ENCODE measurements at regions not wholly inside any gene's neighbourhood (a gene's known extent, or its start where the extent isn't known, plus 50 kb on each side); places are given as distances from the start of the nearest gene placed in this dataset.

DNA sequence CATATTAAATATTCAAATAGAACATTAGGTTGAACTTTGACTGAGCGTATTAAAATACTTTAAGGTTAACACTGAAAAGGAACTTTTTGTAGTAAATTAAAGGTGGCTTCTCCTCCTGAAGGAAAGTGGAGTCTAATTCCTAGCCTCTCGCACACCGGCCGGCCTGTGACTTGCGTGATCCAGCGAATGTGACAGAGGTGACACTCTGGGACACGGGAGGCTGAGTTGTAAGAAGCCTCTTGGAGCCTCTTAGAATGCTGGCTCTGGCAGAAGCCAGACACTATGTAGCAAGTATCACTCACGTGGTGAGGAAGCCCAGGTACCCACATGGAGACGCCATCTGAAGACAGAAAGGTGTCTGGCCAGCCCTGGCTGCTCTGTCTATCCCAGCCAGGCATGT is 64.9 kb upstream of the NSMCE3 start:
- no peak overlapping the region for H3K27ac ChIP-seq
- H3K27me3 ChIP-seq (ENCODE audit: insufficient read depth, low read depth) = no peaks in the 10 kb centered on the region
- no peaks in the 10 kb centered on the region for H3K79me2 ChIP-seq (ENCODE audit: insufficient read depth, low read depth)
- no peak overlapping the region for H3K4me2 ChIP-seq
- H3K4me1 ChIP-seq (ENCODE audit: low read depth, poor library complexity, severe bottlenecking) = peaks cover 8% of the 10 kb centered on the region
- no peaks in the 10 kb centered on the region for H4K20me1 ChIP-seq (ENCODE audit: insufficient read depth)
- TF ChIP-seq, protein P1, sequence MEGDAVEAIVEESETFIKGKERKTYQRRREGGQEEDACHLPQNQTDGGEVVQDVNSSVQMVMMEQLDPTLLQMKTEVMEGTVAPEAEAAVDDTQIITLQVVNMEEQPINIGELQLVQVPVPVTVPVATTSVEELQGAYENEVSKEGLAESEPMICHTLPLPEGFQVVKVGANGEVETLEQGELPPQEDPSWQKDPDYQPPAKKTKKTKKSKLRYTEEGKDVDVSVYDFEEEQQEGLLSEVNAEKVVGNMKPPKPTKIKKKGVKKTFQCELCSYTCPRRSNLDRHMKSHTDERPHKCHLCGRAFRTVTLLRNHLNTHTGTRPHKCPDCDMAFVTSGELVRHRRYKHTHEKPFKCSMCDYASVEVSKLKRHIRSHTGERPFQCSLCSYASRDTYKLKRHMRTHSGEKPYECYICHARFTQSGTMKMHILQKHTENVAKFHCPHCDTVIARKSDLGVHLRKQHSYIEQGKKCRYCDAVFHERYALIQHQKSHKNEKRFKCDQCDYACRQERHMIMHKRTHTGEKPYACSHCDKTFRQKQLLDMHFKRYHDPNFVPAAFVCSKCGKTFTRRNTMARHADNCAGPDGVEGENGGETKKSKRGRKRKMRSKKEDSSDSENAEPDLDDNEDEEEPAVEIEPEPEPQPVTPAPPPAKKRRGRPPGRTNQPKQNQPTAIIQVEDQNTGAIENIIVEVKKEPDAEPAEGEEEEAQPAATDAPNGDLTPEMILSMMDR (conservative IDR thresholded peaks at IDR 0.05; ENCODE audit: low read depth, low read length) = no peak
- no peaks in the 10 kb centered on the region for H3K36me3 ChIP-seq (ENCODE audit: insufficient read depth)
- H3K9ac ChIP-seq = no peak overlapping the region
- no peak overlapping the region for H2AFZ ChIP-seq (ENCODE audit: low read depth)
- no peak overlapping the region for H3K4me3 ChIP-seq (IDR thresholded peaks at IDR 0.05; ENCODE audit: insufficient read depth, low read depth, low read length)

DNA sequence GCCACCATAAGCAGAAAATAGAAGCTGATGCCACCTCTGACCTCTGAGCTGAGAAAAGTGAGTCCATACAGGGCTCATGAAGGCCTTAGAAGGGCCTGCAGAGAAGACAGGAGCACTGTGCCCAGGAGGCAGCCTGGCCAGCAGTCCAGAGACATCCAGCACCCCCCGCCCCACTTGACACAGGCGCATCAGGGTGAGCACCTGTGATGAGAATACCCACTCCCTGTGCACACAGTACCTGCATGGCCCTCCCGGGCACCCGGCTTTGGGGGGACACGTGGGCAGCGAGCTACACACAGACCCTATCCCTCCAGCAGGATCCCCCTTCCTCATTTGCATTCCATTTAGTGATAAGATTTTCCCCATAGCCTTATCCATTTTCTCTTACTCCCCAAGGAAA is 63.6 kb upstream of the NSMCE3 start:
- H3K4me1 ChIP-seq (ENCODE audit: low read depth, poor library complexity, severe bottlenecking) = peaks cover 8% of the 10 kb centered on the region
- no peaks in the 10 kb centered on the region for H3K27me3 ChIP-seq (ENCODE audit: insufficient read depth, low read depth)
- H3K9ac ChIP-seq = no peak overlapping the region
- H2AFZ ChIP-seq (ENCODE audit: low read depth) = no peak overlapping the region
- H3K4me2 ChIP-seq = no peak overlapping the region
- no peaks in the 10 kb centered on the region for H3K36me3 ChIP-seq (ENCODE audit: insufficient read depth)
- no peaks in the 10 kb centered on the region for H3K79me2 ChIP-seq (ENCODE audit: insufficient read depth, low read depth)
- H3K4me3 ChIP-seq (IDR thresholded peaks at IDR 0.05; ENCODE audit: insufficient read depth, low read depth, low read length) = no peak overlapping the region
- no peak overlapping the region for H3K27ac ChIP-seq
- TF ChIP-seq, protein P1 (conservative IDR thresholded peaks at IDR 0.05; ENCODE audit: low read depth, low read length) = no peak
- H4K20me1 ChIP-seq (ENCODE audit: insufficient read depth) = no peaks in the 10 kb centered on the region

DNA sequence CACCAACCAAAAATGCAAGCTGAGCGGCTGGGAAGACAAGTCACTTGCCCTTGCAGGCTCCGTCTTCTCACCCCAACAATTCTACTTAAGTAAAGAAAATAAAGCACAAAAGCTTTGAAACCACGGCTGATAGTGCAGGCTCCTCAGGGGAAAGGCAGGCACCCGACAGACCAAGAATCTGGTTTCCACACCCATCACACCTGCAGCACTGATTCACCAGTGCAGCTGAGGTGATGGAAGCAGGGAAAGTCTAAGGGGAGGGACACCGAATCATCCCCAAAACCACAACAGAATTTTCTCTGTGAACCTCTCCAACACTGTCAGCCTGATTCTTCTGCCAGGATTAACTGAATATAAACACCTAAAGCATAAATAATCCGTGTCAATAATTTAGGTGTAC is 62.0 kb upstream of the NSMCE3 start:
- Histone ChIP-seq H3K4me2 (no peak overlapping the region), H3K27me3 (ENCODE audit: insufficient read depth, low read depth) (no peaks in the 10 kb centered on the region)

DNA sequence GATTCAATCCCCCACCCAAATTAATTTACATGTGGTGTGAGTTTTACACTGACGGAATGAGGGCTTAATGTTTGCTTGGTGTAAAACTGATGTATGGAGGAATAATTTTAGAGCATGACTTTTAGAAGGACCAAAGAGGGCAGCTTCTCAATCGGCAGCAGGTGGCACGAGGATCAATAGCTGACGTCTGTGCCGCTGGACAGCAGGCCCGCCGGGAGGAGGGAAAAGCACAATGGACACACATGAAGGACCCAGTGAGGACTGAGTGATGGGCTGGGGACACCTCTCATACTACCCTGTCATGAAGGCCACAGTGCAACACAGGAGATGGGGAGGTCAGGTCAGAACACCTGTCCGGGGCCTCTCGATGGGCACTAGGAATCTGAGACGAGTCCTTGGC is 61.4 kb upstream of the NSMCE3 start:
- TF ChIP-seq, protein P1 (conservative IDR thresholded peaks at IDR 0.05; ENCODE audit: low read depth, low read length) = no peak
- no peaks in the 10 kb centered on the region for H4K20me1 ChIP-seq (ENCODE audit: insufficient read depth)
- H3K9ac ChIP-seq = no peak overlapping the region
- H3K4me1 ChIP-seq (ENCODE audit: low read depth, poor library complexity, severe bottlenecking) = peaks cover 8% of the 10 kb centered on the region
- H3K27me3 ChIP-seq (ENCODE audit: insufficient read depth, low read depth) = no peaks in the 10 kb centered on the region
- H3K36me3 ChIP-seq (ENCODE audit: insufficient read depth) = no peaks in the 10 kb centered on the region
- H3K79me2 ChIP-seq (ENCODE audit: insufficient read depth, low read depth) = no peaks in the 10 kb centered on the region
- no peak overlapping the region for H2AFZ ChIP-seq (ENCODE audit: low read depth)
- no peak overlapping the region for H3K27ac ChIP-seq
- H3K4me2 ChIP-seq = no peak overlapping the region
- no peak overlapping the region for H3K4me3 ChIP-seq (IDR thresholded peaks at IDR 0.05; ENCODE audit: insufficient read depth, low read depth, low read length)

More for the DNA sequence above, 62.0 kb upstream of the NSMCE3 start:
- Histone ChIP-seq H3K79me2 (ENCODE audit: insufficient read depth, low read depth) (no peaks in the 10 kb centered on the region), H3K4me1 (ENCODE audit: low read depth, poor library complexity, severe bottlenecking) (peaks cover 8% of the 10 kb centered on the region), H3K27ac (no peak overlapping the region), H3K4me3 (IDR thresholded peaks at IDR 0.05; ENCODE audit: insufficient read depth, low read depth, low read length) (no peak overlapping the region), H2AFZ (ENCODE audit: low read depth) (no peak overlapping the region), H3K36me3 (ENCODE audit: insufficient read depth) (no peaks in the 10 kb centered on the region), H3K9ac (no peak overlapping the region), H4K20me1 (ENCODE audit: insufficient read depth) (no peaks in the 10 kb centered on the region)
- TF ChIP-seq, protein P1 (conservative IDR thresholded peaks at IDR 0.05; ENCODE audit: low read depth, low read length) = no peak

Data from KMS-11 (cell line).